Activated naive CD8-positive, alpha-beta T cell treated with anti-CD3 and anti-CD28 coated beads for 36 hours (primary cell): ENCODE measurements at regions not wholly inside any gene's neighbourhood (a gene's known extent, or its start where the extent isn't known, plus 50 kb on each side); places are given as distances from the start of the nearest gene placed in this dataset.
"Not testable (repeated sequence)": the region's sequence is repeated elsewhere in the genome, so short reads cannot be mapped to it uniquely, and the experiment has no call there.

Experiments used
- DNase-seq: peaks from one replicate; pipeline ENCODE4 v3.0.0; 2021
- H3K27ac Mint-ChIP-seq: one replicate; pipeline ENCODE4 v1.8.0; 2022; ENCODE audit warnings: mild to moderate bottlenecking, moderate library complexity, mixed read lengths
- H3K27me3 Mint-ChIP-seq: one replicate; pipeline ENCODE4 v1.8.0; 2022; ENCODE audit warnings: mild to moderate bottlenecking, mixed read lengths
- H3K36me3 Mint-ChIP-seq: one replicate; pipeline ENCODE4 v1.8.0; 2021; ENCODE audit warnings: mild to moderate bottlenecking, mixed read lengths
- H3K4me1 Mint-ChIP-seq: one replicate; pipeline ENCODE4 v1.8.0; 2021; ENCODE audit warnings: mixed read lengths
- H3K4me3 Mint-ChIP-seq: one replicate; pipeline ENCODE4 v1.8.0; 2022; ENCODE audit warnings: mild to moderate bottlenecking, moderate library complexity, mixed read lengths
- H3K9me3 Mint-ChIP-seq: one replicate; pipeline ENCODE4 v1.8.0; 2022; ENCODE audit warnings: mixed read lengths

DNA sequence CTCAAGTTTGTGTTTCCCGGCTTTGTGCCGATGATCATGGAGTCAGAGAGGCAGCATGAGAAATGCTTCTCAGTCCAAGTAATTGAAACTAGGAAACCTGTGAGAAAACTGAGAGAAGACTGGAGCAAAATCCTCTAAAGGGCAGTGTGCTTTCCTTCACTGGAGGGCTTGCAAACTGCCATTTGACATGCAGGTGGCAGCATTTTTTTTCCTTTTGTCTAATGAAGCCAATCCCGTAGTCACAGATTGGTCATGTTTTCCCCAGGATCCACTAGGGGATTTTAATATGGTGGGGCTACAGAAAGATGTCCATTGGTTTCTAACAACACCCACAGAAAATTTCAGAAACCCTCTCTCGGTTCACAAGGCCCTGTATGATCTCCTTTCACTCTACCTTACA is 117.4 kb upstream of the NUDT10 start:
- no peaks in the 10 kb centered on the region for H3K9me3 Mint-ChIP-seq
- H3K36me3 Mint-ChIP-seq, result peaks cover 5% of the 10 kb centered on the region
- no peaks in the 10 kb centered on the region for H3K4me1 Mint-ChIP-seq
- H3K27me3 Mint-ChIP-seq, result no peaks in the 10 kb centered on the region
- no peak for DNase-seq
- H3K4me3 Mint-ChIP-seq, result no peak overlapping the region
- no peak overlapping the region for H3K27ac Mint-ChIP-seq

DNA sequence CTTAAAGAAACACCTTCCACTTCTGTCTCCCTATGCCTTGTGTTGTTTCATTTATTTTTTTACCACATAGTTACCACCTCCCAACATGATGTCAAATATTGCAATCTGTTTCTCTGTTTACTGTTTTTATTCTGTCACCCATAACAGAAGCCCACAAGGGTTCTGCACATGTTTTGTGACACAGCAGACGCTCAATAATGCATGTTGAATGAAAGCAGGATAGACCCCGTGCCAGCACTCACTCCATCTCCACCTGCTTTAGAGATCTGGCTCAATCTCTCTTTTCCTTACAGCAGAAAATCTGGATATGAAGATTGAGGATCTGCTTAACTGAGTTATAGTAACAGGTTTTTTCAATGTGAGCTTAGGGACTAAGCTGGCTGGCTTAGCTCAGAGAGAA is 116.8 kb upstream of the NUDT10 start:
- DNase-seq, result no peak
- Mint-ChIP-seq H3K9me3 (peaks cover under 1% of the 10 kb centered on the region), H3K36me3 (peaks cover 8% of the 10 kb centered on the region), H3K4me1 (no peaks in the 10 kb centered on the region), H3K27ac (no peak overlapping the region), H3K27me3 (no peaks in the 10 kb centered on the region), H3K4me3 (no peak overlapping the region)

DNA sequence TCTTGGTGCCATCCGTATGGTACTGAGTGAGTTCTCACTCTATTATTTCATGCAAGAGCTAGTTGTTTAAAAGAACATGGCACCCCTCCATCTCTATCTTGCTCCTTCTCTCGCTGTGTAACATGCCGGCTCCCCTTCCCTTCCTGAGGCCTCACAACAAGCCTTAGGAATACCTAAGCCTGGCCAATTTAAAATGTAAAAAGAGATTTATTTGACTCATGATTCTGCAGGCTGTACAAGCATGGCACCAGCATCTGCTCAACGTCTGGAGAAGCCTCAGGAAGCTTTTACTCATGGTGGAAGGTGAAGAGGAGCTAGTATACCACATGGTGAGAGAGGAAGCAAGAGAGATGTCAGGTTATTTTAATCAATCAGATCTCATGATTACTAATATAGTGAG is 90.4 kb upstream of the NUDT10 start:
- no peaks in the 10 kb centered on the region for H3K27me3 Mint-ChIP-seq
- H3K4me3 Mint-ChIP-seq, result no peak overlapping the region
- peaks cover 46% of the 10 kb centered on the region for H3K36me3 Mint-ChIP-seq
- DNase-seq, result no peak
- H3K9me3 Mint-ChIP-seq, result peaks cover 30% of the 10 kb centered on the region
- peaks cover 7% of the 10 kb centered on the region for H3K4me1 Mint-ChIP-seq
- H3K27ac Mint-ChIP-seq, result no peak overlapping the region

DNA sequence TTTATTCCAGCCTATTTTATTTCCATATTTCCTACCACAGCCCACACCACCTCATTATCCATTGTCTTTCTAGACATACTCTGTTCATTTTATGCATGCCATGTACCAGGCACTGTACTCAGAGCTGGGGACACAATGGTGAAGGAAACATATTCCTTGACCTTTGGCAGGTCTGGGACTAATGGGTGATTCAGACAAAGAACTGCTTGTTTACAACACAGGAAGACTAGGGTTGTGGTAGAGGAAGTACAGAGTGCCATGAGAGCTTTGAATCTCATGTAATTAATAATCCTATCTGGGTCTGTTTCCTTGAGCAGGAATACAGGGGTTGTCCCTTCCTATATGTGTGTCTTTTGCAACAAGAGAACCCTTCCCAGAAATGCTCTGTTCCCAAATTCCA is 75.1 kb upstream of the NUDT10 start:
- Mint-ChIP-seq H3K36me3 (peaks cover 3% of the 10 kb centered on the region), H3K4me3 (no peak overlapping the region), H3K27me3 (no peaks in the 10 kb centered on the region), H3K9me3 (peaks cover 3% of the 10 kb centered on the region), H3K27ac (no peak overlapping the region), H3K4me1 (no peaks in the 10 kb centered on the region)
- no peak for DNase-seq

DNA sequence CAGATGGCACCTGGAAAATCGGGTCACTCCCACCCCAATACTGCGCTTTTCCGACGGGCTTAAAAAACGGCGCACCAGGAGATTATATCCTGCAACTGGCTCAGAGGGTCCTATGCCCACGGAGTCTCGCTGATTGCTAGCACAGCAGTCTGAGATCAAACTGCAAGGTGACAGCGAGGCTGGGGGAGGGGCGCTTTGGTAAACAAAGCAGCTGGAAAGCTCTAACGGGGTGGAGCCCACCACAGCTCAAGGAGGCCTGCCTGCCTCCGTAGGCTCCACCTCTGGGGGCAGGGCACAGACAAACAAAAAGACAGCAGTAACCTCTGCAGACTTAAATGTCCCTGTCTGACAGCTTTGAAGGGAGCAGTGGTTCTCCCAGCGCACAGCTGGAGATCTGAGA is 70.4 kb upstream of the NUDT10 start:
- H3K27me3 Mint-ChIP-seq, DNase-seq, H3K9me3 Mint-ChIP-seq, H3K27ac Mint-ChIP-seq, H3K4me1 Mint-ChIP-seq, H3K4me3 Mint-ChIP-seq: not testable (repeated sequence)
- peaks cover 20% of the 10 kb centered on the region for H3K36me3 Mint-ChIP-seq

DNA sequence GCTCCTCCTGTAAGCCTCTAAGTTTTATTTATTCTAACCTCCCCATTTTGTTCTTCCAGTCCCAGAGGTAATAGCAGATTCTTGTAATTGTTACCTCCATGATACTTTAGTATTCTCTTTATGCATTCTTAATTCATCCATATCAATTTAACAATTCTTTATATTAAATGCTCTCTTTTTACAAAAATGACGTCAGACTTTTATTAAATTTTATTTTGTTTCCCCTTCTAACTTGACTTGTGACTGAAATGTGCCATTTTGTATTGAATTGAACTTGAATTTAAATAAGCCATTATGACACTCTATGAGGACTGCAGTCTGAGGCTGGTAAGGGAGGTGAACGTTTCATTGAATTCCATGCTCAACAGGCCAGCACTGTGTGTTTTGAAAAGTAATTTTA is 60.0 kb upstream of the NUDT10 start:
- peaks cover 8% of the 10 kb centered on the region for H3K36me3 Mint-ChIP-seq
- no peaks in the 10 kb centered on the region for H3K27me3 Mint-ChIP-seq
- H3K4me1 Mint-ChIP-seq, result no peaks in the 10 kb centered on the region
- H3K9me3 Mint-ChIP-seq, result peaks cover 3% of the 10 kb centered on the region
- no peak overlapping the region for H3K4me3 Mint-ChIP-seq
- no peak for DNase-seq
- no peak overlapping the region for H3K27ac Mint-ChIP-seq

DNA sequence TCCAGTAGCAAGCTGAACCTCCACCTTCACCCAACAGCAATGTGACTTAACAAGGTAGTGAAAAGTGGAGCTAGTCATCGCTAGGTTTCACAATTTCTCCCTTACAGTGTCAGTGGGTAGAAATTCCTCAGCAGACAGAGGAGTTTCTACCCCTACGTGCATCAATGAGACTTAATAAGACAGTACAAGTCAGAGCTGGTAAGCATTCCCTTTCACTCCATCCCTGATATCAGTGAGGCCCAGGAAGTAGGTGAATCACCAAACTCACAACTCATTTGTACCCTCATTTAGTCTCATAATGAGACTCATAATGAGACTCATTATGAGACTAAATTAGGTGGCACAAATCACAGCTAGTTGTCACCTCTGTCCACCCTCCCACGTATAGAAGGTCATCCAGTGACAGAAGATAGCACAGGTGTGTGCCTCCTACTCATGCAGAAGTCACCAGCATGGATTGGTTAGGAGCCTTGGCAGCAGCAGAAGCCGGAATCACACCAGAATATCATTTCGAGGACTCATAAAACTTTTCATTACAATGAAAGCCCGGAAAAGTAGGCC is 50.8 kb upstream of the NUDT10 start:
- H3K4me1 Mint-ChIP-seq, result no peaks in the 10 kb centered on the region
- no peaks in the 10 kb centered on the region for H3K9me3 Mint-ChIP-seq
- no peak for DNase-seq
- no peaks in the 10 kb centered on the region for H3K27me3 Mint-ChIP-seq
- H3K27ac Mint-ChIP-seq, result no peak overlapping the region
- no peaks in the 10 kb centered on the region for H3K36me3 Mint-ChIP-seq
- H3K4me3 Mint-ChIP-seq, result no peak overlapping the region
